HG03469 (cell line): ENCODE measurements at regions not wholly inside any gene's neighbourhood (a gene's known extent, or its start where the extent isn't known, plus 50 kb on each side); places are given as distances from the start of the nearest gene placed in this dataset.

Source experiments
- ATAC-seq: cut with Tn5 transposase; IDR thresholded peaks from one replicate; pipeline ENCODE4 v1.9.1; 2021; ENCODE audit warnings: mild to moderate bottlenecking, moderate library complexity, moderate number of reproducible peaks; ENCODE audit not compliant: unreplicated experiment

DNA sequence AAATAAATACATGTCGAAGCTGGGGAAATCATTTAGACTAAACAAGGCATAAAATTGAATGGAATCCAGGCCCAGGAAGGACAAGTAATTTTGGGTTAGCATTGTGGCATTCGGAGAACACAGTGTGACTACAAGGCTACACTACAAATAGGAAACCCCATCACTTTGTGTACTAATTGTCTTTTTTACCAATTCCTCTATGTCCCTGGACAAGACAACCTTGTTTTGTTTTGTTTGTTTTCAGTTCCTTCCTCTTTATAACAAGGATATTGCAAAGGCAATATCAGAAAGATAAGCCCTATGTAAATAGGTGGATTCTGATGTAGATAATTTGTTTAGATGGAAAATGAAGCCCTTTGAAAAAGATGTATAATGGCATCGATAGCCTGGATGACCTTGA is 215.9 kb upstream of the MKLN1 start:
- ATAC-seq = no peak

DNA sequence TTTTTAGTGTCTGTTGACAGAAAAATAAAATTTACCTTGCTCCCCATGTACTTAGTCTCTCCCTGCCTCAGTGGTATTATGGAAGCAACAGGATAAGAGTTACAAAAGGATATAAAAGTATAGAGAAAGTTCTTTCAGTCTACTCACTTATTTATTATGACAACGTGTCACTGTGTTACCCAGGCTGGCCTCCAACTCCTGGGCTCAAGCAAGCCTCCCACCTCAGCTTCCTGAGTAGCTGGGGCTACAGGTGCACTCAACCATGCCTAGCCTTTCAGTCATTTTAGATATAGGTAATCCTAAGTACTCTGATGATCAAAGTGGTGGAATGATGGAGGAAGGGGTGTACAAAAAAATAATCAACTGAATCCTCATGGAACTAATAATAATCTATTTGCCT is 215.2 kb upstream of the MKLN1 start:
- no peak for ATAC-seq

DNA sequence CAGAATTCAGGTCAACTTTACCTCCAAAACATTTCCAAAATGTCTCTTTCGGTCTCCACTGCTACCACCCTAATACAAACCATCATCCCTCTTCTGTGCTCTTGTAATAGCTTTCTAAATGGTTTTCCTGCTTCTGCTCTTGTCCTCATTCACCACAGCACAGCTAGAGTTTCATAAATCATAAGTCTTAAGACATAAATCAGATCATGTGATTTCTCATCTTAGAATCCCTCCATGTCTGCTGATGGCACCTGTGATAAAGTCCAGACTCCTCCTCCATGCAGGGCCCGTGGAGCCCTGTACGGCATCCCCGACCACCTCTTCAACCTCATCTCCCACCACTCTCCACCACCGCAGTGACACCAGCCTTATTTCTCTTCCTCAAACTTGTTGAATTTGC is 212.3 kb upstream of the MKLN1 start:
- ATAC-seq = no peak

DNA sequence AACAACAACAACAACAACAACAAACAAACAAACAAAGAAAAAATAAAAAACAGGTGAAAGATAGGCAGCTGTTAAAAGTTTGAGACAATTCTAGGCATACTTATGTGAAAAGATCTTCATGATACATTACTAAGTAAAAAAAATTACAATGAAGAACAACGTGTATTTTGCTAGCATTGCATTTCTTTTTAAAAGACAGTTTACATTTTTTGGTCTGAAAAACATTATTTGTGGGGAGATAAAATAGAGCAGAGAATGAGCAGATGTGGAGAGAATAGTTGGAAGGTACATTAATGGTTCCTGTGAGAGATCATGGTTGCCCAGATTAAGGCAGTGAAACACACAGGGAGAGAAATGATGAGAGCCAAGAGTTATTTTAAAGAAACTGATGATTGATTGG is 210.2 kb upstream of the MKLN1 start:
- ATAC-seq = no peak

DNA sequence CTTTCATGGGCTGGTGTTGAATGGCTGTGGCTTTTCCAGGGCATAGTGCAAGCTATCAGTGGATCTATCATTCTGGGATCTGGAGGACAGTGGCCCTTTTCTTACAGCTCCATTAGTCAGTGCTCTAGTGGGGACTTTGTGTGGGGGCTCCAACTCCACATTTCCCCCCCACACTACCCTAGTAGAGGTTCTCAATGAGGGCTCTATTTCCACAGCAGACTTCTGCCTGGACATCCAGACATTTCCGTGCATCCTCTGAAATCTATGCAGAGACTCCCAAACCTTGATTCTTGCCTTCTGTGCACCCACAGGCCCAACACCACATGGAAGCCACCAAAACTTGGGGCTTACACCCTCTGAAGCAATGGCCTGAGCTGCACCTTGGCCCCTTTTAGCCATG is 208.3 kb upstream of the MKLN1 start:
- ATAC-seq = no peak

DNA sequence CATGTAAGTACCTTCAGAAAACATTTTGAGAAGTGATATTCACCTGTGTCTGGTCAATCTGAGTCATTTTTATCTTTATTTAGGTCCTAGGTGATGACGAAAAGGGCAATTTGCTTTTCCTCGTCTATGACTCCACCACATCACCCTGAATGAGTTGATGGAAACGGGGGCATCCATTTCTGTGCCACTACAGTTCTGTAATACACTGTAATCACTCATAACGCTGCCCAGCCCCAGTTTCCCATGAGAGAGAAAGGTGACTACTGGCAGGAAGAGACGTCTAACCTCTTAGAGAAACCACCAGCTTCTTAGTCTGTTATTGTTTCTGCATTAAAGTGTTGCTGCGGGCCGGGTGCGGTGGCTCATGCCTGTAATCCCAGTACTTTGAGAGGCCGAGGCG is 205.3 kb upstream of the MKLN1 start:
- no peak for ATAC-seq

DNA sequence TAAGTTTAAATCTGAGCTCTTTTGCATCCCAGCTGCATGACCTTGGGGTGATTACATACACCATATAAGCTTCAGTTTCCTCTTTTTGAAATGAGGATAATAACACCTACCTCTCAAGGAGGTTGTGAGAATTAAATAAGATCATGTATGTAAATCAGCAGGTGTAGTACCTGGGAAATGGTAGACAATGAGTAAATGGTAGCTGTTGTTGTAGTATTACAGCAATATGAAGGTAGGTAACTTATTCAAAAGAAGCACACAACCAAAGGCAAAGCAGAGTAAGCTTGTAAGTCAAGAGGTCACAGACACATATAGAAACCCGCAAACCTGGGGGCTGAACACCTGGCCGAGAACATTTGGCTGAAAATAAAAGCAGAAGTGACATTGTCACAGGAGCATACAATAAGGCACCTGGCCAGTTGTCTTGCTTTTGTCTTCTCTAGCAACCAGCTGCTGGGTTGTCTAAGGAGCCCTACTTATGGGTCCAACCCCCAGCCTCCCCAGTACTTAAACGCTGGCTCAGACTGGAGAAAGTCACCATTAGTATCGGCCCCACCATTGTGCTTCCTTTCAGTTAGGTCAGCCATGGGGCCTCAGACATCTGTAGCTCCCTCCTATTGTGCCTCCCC is 203.6 kb upstream of the MKLN1 start:
- peak; percentile 78 for ATAC-seq

DNA sequence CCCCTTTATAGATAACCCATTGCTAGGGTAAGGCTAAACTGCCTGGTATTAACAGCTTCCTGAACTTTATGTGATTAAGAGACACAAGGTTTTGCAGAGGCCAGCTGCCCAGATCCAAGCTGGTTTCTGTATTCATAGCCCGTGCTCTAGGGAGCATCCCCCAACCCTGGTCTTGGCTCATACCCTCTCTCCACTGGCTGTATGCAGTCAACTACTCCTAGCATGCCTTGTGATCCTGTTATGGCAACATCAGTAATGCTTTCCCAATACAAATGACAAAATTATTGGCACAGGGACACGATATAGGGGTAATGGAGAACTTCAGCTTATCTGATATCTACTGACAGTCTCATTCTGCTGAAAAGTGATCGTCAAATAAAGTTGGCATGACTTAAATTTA is 202.8 kb upstream of the MKLN1 start:
- no peak for ATAC-seq

DNA sequence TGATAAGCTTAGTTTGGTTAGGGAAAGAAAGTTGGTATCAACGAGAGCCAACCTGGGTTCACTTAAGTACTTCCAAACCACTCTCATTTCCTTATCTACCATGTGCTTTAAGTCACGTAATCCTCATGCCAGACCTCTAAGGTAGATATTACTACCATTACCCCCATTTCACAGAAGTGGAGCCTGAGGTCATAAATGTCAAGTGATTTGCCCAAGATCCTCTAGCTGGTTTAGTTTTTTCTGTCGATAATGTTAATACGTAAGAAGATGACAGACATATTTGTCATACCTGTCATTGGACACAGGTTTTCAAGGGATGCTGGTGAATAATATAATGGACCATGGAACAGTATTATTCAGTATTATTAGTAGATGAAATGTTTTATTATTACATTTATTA is 197.4 kb upstream of the MKLN1 start:
- ATAC-seq = no peak

DNA sequence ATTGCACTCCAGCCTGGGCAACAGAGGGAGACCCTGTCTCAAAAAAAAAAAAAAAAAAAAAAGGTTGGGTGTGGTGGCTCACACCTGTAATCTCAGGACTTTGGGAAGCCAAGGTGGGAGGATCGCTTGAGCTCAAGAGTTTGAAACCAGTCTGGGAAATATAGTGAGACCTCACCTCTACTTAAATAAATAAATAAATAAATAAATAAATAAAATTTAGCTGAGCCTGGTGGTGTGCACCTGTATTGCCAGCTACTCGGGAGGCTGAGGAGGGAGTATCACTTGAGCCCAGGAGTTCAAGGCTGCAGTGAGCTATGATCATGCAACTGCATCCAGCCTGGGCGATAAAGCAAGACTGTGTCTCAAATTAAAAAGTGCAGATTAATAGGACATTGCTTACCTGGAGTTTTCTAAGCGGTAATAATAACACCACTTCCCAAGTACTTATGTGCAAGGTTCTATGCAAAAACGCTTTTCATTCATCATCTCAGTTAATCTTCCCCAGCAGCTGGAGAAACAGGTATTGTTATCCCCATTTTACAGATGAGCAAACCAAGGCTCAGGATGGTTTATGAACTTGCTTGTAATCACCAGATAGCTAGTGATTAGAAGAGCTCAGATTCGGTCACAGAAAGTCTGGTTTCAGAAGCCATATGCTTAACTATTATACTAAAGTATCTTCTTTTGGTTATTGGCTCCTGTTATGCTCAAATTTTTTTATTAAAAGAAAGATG is 196.5 kb upstream of the MKLN1 start:
- no peak for ATAC-seq

DNA sequence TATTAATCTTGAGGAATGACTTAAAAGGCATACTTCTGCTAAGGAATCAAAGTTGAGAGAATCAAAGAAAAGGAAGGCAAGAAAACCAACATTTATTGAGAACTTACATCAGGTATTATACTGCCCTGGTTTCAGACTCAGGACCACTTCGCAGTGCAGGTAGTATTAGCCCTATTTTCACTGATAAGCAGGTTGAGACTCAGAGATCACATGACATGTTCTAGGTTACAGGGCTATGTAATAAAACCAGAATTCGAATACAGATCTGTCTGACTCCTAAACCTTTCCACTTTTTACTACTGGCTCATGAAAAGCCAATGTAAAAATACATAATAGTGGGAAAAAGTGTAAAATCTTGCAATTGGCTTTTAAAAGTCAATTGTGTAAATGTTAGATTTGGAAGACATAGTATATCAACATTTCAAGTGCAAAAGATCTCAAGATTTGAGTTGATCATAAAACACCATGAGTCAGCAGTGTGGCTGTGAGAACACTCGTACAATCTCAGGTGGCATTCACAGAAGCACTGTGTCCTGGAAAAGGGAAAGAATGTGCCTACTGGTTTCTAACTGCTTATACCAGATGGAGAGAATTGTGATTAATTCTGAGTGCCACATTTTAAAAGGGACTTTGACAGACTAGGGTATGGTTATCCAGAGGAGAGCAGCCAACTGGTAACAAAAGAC is 195.8 kb upstream of the MKLN1 start:
- ATAC-seq = no peak

DNA sequence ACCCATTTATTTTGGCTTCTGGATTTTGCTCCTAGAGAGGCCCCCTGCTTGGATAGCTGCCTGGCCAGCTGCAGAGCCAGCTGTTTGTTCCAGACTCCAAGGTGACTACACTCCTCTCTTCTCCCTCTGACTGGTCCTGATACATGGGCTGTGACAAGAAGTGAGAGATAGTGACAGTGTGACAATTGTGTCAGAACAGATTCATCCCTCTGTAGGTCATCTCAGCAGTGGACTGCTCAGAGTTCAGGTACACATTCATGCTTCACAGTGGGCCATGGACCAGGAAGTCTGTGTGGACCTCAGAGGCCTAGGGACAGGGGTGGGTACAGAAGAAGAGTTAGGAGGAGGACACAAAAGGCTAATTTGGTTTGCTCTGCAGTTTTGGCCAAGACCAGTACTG is 188.2 kb upstream of the MKLN1 start:
- no peak for ATAC-seq

DNA sequence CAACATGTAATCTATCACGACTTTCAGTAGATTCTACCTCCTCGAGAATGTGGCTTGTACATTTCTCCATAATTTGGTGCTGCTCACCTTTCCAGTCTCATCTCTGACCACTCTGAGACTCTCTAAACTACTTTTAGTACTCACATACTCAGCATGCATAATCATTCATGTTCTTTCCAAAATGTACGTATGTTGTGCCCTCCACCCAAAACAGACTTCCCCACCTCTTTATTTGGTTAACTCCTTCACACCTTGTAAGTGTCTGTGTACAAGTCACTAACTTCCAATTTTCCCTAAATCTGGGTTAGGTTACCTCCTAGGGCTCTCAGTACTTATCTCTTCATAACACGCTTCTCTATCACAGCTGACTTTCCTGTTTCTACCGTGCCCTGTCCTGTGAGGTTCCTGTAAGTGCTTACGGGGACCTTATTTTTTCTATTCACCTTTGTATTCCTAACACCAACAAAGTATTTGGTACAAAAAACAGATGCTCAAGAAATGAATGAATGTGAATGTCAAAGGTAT is 186.2 kb upstream of the MKLN1 start:
- ATAC-seq = no peak

DNA sequence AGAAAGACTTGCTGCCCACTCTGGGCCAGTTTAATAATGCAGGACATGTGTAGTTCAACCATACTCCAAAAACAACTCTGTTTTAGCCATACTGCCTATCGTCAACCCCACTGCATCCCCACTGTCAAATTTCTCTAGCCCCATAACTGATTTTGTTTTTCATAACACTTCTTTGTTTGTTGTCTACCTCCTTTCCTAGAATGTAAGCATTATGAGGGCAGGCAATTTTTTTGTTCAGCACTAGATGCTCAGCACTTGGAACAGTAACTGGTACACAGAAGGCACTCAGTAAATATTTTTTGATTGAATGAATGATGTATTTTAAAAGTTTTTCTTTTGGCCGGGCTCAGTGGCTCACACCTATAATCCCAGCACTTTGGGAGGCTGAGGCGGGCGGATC is 183.8 kb upstream of the MKLN1 start:
- no peak for ATAC-seq

DNA sequence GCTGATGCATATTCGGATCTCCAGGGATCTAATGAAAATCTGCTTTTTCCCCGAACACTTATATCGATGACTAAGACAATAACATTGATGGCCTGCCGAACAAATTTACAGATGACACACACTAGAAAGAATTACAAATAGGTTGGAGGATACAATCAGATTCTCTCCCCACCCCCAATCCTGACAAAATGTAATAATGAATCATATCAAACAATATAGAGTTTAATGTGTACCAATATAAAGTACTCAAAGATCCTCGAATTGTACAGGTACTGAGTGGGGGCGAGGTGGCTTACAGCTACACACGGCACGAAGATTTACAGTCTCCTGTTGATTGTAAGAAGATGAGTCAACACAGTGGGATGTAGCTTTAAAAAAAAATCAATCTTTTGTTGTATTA is 182.7 kb upstream of the MKLN1 start:
- no peak for ATAC-seq

DNA sequence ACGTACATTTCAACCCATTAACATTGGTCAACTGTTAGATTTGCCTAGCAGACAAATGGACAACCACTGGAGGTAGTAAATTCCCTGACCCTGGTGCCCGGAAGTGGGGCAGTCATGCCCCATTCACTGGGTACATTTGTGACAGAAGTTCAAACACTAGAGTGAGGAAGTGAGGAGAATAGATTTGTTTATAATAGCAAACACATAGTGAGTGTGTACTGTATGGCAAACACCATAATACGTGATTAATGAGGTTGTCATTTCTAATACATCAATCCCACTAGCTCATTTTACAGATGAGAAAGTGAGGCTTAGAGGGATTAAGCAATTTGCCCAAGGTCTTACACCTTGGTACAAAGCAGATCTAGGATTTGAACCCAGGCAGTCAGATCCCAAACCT is 181.9 kb upstream of the MKLN1 start:
- no peak for ATAC-seq

DNA sequence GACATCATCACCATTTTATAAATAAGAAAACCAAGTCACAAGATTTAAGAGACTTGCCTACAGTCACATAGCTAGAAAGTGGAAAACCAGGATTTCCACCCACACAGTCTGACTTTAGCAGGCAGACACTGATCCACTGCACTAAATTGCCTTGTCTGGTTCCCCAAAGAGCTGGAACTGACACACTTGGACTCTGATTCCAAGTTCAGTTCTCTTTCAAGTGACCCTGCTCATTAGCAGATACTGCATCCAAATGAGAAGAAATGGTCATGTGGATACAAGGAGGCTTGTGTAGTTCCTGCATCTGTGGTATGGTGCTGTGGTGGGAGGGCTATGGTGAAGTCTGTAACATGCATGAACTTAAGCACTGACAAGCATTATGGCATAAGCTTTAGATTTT is 180.1 kb upstream of the MKLN1 start:
- ATAC-seq = no peak

DNA sequence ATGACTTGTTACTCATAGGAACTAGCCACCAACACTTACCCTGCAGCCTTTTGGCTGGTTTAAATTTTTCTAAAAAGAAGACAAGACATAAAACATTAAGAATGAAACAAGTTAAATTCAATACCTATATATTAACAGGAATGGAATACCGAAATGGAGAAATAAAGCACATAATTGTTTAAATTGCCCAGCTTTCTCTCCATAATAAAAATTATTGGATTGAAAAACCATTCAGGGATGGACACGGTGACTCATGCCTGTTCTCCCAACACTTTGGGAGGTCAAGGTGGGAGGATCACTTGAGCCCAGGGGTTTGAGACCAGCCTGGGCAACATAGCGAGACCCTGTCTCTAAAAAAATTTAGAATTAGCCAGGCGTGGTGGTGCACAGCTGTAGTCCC is 179.4 kb upstream of the MKLN1 start:
- ATAC-seq = no peak

DNA sequence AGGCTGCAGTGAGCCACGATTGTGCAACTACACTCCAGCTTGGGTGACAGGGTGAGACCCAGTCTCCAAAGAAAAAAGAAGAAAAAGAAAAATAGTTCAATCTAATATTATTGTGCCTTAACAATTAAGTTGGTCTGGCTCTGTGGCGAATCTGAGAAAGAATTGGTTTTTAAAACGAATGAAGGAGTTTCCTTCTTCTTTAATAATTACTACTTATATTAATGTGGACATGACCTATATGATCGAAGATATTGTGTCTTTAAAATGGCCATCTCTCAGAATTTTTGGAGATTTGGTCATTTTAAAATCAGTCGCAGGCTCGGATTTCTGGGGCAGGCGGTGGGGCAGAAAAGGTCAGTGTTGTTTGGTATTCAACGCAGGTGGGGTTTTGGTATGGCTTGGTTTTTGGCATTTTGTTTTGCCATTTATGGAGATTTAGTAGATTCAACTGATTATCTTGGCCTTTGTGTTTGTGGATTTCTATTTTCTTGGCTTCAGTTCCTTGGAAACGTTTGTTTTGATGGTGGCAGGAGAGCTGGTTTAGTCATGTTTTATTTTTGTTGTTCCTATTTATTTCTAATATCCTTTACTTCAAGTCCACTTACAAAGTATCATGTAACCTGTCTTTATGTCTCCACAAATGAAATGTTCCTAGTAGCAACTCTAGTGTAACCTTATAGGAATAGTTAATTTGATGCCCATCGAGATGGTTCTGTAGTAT is 178.8 kb upstream of the MKLN1 start:
- no peak for ATAC-seq

DNA sequence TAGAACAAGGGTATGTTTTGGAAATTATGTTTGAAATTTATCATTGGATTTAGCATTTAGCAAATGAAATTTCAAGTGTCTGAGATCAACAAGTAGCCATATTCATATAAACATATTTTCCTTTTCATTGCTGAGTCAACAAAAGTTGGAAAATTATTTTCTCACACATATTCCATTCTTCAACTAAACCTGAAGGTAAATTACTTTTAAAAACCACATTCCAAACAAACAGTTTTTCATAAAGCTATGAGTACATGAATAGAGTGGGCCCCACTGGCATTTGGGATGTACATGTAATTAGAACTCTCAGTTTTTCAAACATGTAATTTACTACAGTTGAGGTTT is 178.3 kb upstream of the MKLN1 start:
- no peak for ATAC-seq

DNA sequence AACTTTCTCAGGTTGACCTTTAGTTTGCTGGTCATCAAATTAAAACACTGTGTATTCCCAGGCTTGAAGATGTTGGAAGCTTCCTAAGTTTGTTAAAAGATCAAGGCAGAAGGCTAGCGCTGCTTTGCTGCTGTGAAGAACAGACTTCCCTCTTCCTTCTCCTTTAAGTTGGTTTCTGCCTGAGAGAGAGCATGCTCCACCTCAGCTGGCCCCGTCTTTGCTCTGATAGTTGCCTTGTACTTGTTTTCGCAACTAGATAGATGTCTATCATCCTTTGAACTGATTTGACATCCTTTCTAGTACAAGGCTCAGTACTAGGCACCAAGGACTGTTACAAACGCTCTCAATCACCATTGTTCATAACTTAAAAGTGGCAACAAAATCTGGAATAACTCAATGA is 177.8 kb upstream of the MKLN1 start:
- no peak for ATAC-seq

DNA sequence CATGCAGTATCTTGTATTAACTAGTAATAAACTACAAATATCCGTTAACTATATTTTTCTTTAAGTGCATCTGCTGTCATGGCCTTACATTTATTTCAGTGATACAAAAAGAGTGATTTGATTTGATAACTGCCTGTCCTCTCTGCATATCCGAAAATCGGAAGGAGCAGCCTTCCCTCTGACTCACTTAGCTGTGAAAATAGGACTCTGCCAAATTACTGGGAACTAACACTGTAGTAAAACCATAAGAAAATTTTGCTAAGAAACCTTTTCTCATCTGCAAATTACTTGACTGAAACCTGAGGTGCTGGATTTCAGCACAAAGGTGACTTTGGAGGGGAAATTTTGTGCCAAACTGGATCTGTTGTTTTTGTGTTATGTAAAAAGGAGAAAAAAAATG is 176.6 kb upstream of the MKLN1 start:
- ATAC-seq = no peak
